Cardiac septum (tissue), 1 donor: ENCODE measurements at regions not wholly inside any gene's neighbourhood (a gene's known extent, or its start where the extent isn't known, plus 50 kb on each side); places are given as distances from the start of the nearest gene placed in this dataset.

Experiments
- DNase-seq: peaks from one replicate; pipeline ENCODE4 v3.0.0-alpha.2; 2020; ENCODE audit warnings: low spot score
- intact Hi-C: fragments of 100-400 bp; cut with DNase I; formaldehyde crosslinking; loops from one replicate; pipeline ENCODE4 v1.14.0; 2022
- donor health status: DM: no; HTN: no; CAD: no.

- no peak for DNase-seq
- intact Hi-C loops, result no loop called here
Measured at GRCh38 chr10:126843299-126843934, 61.8 kb upstream of the DOCK1 start.

- intact Hi-C loops, result no loop called here
Measured at GRCh38 chr10:126844406-126844805, 60.8 kb upstream of the DOCK1 start.

GRCh38 chr10:126846469-126846868 is 58.8 kb upstream of the DOCK1 start:
- DNase-seq, result no peak
- intact Hi-C loops, result no loop called here

More at GRCh38 chr10:126844406-126844805, 60.8 kb upstream of the DOCK1 start:
- DNase-seq, result no peak

- intact Hi-C loops, result no loop called here
Measured at GRCh38 chr10:126846959-126847358, 58.3 kb upstream of the DOCK1 start.

GRCh38 chr10:126847666-126848065 is 57.6 kb upstream of the DOCK1 start:
- DNase-seq, result no peak
- intact Hi-C loops, result no loop called here

More at GRCh38 chr10:126846959-126847358, 58.3 kb upstream of the DOCK1 start:
- no peak for DNase-seq

- no peak for DNase-seq
- intact Hi-C loops, result no loop called here
Measured at GRCh38 chr10:126849646-126850045, 55.6 kb upstream of the DOCK1 start.

- intact Hi-C loops, result no loop called here
- DNase-seq, result no peak
Measured at GRCh38 chr10:126851414-126852108, 53.7 kb upstream of the DOCK1 start.

GRCh38 chr10:126854726-126855495 is 50.3 kb upstream of the DOCK1 start:
- DNase-seq, result no peak
- intact Hi-C loops, result no loop called here
